HepG2 (cell line): ENCODE measurements at regions not wholly inside any gene's neighbourhood (a gene's known extent, or its start where the extent isn't known, plus 50 kb on each side); places are given as distances from the start of the nearest gene placed in this dataset.

Experiments
- CHD2 ChIP-seq: IDR thresholded peaks from 2 replicates; pipeline ENCODE4 v1.6.1; 2011; ENCODE audit warnings: low read depth, low read length, improper control_type of control experiment
- CREB3 ChIP-seq: sonication (generic); formaldehyde crosslinking; IDR thresholded peaks from 2 replicates; pipeline ENCODE4 v1.5.0; 2020; ENCODE audit warnings: missing genetic modification reagents
- ERF ChIP-seq: IDR thresholded peaks from 2 replicates; pipeline ENCODE4 v1.6.1; 2018; ENCODE audit warnings: missing biosample characterization, missing genetic modification reagents
- FOXK1 ChIP-seq: sonication (generic); formaldehyde crosslinking; IDR thresholded peaks from 2 replicates; pipeline ENCODE4 v1.4.0; 2020; ENCODE audit warnings: low read depth, missing genetic modification reagents, borderline replicate concordance
- GATA4 ChIP-seq: sonication (generic); IDR thresholded peaks from 2 replicates; pipeline ENCODE4 v1.6.1; 2016; ENCODE audit warnings: antibody characterized with exemption, low read depth, borderline replicate concordance
- PHF8 ChIP-seq: sonication (generic); formaldehyde crosslinking; IDR thresholded peaks from 2 replicates; pipeline ENCODE4 v1.5.0; 2020; ENCODE audit warnings: missing genetic modification reagents
- RARG ChIP-seq: sonication (generic); formaldehyde crosslinking; IDR thresholded peaks from 2 replicates; pipeline ENCODE4 v1.4.0; 2020; ENCODE audit warnings: low read depth, mild to moderate bottlenecking, missing genetic modification reagents
- RXRA ChIP-seq: sonication (generic); formaldehyde crosslinking; IDR thresholded peaks from 2 replicates; pipeline ENCODE4 v1.5.1; 2020; ENCODE audit warnings: missing genetic modification reagents
- SAP130 ChIP-seq: IDR thresholded peaks from 2 replicates; pipeline ENCODE4 v1.6.1; 2016; ENCODE audit warnings: low read depth
- SETDB1 ChIP-seq: sonication (generic); formaldehyde crosslinking; IDR thresholded peaks from 2 replicates; pipeline ENCODE4 v1.5.1; 2020; ENCODE audit warnings: missing genetic modification reagents, mild to moderate bottlenecking, borderline replicate concordance
- SP4 ChIP-seq: sonication (generic); formaldehyde crosslinking; IDR thresholded peaks from 2 replicates; pipeline ENCODE4 v1.8.1; 2023; ENCODE audit warnings: mild to moderate bottlenecking, missing genetic modification reagents
- ZBTB1 ChIP-seq: sonication (generic); formaldehyde crosslinking; IDR thresholded peaks from 2 replicates; pipeline ENCODE4 v1.4.0; 2020; ENCODE audit warnings: missing genetic modification reagents, borderline replicate concordance
- ZBTB43 ChIP-seq: sonication (generic); formaldehyde crosslinking; conservative IDR thresholded peaks from 2 replicates; pipeline ENCODE4 v1.4.0; 2020; ENCODE audit warnings: missing genetic modification reagents
- ZMYM2 ChIP-seq: sonication (generic); formaldehyde crosslinking; IDR thresholded peaks from 2 replicates; pipeline ENCODE4 v1.8.0; 2022; ENCODE audit warnings: mild to moderate bottlenecking, missing genetic modification reagents
- ZNF124 ChIP-seq: sonication (generic); formaldehyde crosslinking; IDR thresholded peaks from 2 replicates; pipeline ENCODE4 v1.4.0; 2020; ENCODE audit warnings: missing genetic modification reagents
- ZNF512B ChIP-seq: sonication (generic); formaldehyde crosslinking; IDR thresholded peaks from 2 replicates; pipeline ENCODE4 v1.5.1; 2020; ENCODE audit warnings: missing genetic modification reagents, mild to moderate bottlenecking, borderline replicate concordance
- ZNF609 ChIP-seq: sonication (generic); formaldehyde crosslinking; IDR thresholded peaks from 2 replicates; pipeline ENCODE4 v1.4.0; 2020; ENCODE audit warnings: mild to moderate bottlenecking, missing genetic modification reagents, borderline replicate concordance
- ZNF775 ChIP-seq: sonication (generic); formaldehyde crosslinking; IDR thresholded peaks from 2 replicates; pipeline ENCODE4 v1.4.0; 2020; ENCODE audit warnings: missing genetic modification reagents, mild to moderate bottlenecking, moderate library complexity, borderline replicate concordance
- ZNF776 ChIP-seq: sonication (generic); formaldehyde crosslinking; IDR thresholded peaks from 2 replicates; pipeline ENCODE4 v1.4.0; 2020; ENCODE audit warnings: mild to moderate bottlenecking, missing genetic modification reagents
- ZSCAN25 ChIP-seq: sonication (generic); formaldehyde crosslinking; IDR thresholded peaks from 2 replicates; pipeline ENCODE4 v1.8.0; 2022; ENCODE audit warnings: mild to moderate bottlenecking, missing genetic modification reagents

- TF ChIP-seq SAP130 (CRISPR knock-in tag) (no peak), ZBTB43 (CRISPR knock-in tag) (no peak), CHD2 (no peak), CREB3 (no peak), FOXK1 (CRISPR knock-in tag) (peak; percentile 16; the same call in 1 of the 2 replicates), ZNF775 (no peak), GATA4 (no peak), ZBTB1 (0 out of 2 replicates have a peak, but pooled peaks have one; percentile 7), ZNF124 (CRISPR knock-in tag) (no peak), RXRA (CRISPR knock-in tag) (no peak; the same call in 1 of the 2 replicates), ZNF512B (CRISPR knock-in tag) (no peak), ZSCAN25 (CRISPR knock-in tag) (no peak), ZNF776 (CRISPR knock-in tag) (no peak), SP4 (CRISPR knock-in tag) (no peak; the same call in 1 of the 2 replicates), SETDB1 (no peak), ERF (CRISPR knock-in tag) (no peak), PHF8 (CRISPR knock-in tag) (no peak), RARG (CRISPR knock-in tag) (no peak), ZNF609 (no peak), ZMYM2 (CRISPR knock-in tag) (no peak)
These were observed 169.3 kb upstream of the ZNF337 start (continued) for GRCh38 chr20:25865715-25866656.
